ENCODE measurements at regions not wholly inside any gene's neighbourhood (a gene's known extent, or its start where the extent isn't known, plus 50 kb on each side); places are given as distances from the start of the nearest gene placed in this dataset.

DNA sequence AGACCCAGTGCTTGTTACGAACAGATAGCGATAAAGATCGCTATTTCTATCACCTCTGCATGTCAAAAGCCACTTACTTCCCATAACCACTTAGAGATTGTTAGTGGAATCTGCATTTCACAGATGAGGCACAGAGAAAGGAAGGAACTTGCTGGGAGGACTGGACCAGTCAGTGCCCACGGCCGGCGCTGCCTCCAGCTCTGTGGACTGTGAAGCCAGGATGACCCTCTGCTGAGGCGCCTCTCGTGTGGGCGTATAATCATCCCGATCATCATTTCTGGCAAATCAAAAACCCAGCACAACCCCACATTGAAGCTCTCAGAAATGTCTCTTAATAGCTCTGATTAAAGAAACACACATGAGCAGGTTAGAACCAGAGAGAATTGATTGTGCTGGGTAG is 61.5 kb upstream of the ADRA2C start:
- no peak for DNase-seq (ENCODE audit: low read depth in 2 of 2)

- DNase-seq (ENCODE audit: low read depth in 2 of 2): no peak
Measured at GRCh38 chr4:3703677-3704521, 62.3 kb upstream of the ADRA2C start.

DNA sequence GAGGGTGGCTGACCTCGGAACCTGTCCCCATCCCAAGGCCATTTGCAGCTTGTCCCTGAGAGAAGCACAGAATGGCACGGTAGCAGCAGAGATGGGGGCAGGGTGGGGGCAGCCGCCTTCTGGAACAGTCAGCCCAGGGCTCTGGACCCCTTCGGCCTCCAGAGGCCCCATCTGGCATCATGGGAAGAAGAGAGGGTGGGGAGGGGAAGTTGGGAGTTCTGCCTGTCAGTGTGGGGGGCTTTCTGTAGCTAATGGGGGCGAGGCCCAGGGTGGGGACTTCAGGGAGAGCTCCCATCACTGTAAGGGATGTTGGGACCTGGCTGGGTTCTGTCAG is 62.9 kb upstream of the ADRA2C start:
- no peak for DNase-seq (ENCODE audit: low read depth in 2 of 2)

- DNase-seq (ENCODE audit: low read depth in 2 of 2): no peak
Measured at GRCh38 chr4:3702561-3703221, 63.5 kb upstream of the ADRA2C start.

DNA sequence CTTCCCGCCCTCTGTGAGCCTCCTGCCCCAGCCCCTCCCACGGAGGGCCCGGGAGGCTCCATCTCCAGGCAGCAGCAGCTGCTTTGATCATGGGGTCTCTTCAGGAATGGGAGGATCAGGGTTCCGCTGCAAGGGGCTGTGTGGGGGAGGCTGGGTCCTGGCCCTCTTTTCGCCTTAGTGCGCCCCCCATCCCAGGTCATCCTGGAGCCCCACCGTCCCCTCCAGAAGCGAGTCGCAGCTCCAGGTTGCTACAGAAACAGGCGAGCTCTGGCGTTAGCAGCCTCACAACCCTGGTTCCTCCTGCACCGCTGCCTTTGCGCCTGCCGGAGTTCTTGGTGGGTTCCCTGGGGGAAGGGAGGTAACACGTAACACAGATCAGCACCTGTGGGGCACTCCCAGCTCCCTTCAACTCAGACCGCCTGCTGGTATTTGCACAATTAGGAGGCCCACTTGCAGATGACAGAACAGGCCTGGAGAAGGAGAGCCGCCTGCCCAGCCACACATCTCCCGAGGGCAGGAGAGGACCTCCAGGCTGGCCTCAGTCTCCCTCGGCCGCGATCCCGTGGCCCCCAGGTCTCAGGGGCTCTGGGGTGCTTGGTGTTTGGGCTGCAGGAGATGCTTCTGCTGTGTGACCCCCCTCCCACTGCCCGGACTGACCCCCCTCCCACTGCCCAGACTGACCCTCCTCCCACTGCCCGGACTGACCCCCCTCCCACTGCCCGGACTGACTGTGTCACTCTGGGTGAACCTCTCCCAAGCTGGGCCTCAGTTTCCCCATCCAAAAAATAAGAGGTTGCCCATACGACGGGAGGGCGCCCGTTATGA is 64.2 kb upstream of the ADRA2C start:
- no peak for DNase-seq (ENCODE audit: low read depth in 2 of 2)

DNA sequence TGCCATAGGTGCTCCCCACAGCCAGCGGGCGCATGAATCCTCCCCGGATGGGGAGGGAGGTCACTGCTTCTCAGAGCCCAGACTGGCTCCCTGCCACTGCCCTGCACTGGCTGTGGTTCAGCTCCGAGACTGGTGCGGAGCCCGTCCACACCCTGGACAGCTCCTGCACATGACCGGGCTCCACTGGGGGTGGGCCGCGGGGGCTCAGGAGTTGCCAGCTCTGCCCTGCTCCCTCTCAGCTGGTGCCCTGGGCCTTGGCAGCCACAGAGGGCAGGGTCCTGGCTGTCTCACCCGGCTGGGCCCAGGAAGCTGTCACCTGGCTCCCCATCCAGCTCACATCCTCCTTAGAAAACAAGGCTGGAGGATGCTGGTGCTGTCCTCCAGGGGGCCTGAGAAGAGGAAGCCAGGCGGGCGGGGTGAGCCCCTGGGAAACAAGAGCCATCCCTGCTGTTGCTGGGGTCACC is 64.9 kb upstream of the ADRA2C start:
- DNase-seq (ENCODE audit: low read depth in 2 of 2): no peak

DNA sequence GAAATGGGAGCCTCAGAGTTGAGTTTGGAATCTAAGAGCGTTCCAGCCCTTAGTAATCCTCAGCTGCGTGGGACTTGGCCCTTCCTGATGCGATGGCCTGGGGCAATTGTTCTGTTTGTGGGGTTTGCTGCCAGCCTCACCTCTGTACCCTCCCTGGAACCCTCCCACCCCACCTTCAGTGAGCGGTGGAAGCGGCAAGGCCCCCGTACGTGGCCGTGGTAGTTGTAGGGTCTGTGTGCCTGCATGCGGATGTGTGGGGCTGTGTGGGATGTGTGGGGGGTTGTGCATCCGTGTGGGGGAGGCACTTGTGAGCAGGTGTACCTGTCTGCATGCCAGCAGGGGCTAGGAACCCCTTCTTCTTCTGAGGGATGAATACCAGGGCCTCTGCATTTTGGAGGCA is 65.4 kb upstream of the ADRA2C start:
- DNase-seq (ENCODE audit: low read depth in 2 of 2): no peak

- no peak for DNase-seq (ENCODE audit: low read depth in 2 of 2)
Measured at GRCh38 chr4:3700223-3700622, 66.0 kb upstream of the ADRA2C start.

DNA sequence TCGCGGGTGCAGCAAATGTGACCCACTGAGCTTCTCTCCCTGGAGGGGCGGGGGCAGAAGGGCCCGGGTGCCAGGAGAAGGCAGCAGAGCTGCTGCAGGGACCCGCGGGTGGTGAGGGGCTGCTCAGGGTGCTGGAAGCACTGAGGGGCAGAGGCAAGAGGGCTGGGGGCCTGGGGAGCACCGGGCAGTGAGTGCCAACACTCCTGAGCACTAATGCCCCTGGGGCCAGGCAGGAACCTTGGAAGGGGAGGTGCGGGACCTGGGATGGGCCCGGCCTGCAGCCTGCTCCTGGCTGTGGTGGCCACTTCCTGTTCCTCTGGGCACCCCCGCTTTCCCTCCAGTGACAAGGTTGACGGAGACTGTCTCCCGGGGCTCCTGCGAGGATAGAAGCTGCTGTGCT is 66.5 kb upstream of the ADRA2C start:
- no peak for DNase-seq (ENCODE audit: low read depth in 2 of 2)

GRCh38 chr4:3699261-3699660 is 66.9 kb upstream of the ADRA2C start:
- no peak for DNase-seq (ENCODE audit: low read depth in 2 of 2)

GRCh38 chr4:3697033-3697432 is 69.2 kb upstream of the ADRA2C start:
- DNase-seq (ENCODE audit: low read depth in 2 of 2): no peak

DNA sequence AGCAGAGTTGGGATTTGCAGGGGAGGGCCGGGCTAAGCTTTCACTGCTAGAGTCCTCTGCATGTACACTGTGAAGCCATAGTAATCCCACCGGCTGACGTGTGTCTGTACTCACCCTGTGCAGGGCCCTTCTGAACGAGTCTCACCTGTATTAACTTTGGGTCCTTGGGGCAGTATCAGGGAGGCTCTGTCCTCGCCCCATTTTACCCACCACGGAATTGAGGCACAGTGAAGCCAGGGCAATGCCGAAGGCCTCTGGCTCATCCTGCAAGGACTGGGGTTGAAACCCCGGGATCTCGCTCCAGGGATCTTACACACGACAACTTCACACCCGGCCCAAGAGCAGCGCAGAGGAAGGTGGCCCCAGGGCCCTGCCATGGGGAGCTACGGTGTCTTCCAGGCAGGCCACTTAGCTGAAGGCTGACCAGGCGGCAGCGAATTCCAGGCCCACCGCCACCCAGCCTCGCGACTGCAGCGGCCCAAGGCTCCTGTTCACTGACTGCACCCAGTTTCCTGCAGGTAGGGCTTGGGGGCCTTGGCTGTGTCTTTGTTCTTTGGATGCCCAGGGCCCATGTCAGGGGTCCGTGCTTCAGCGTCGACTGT is 75.5 kb upstream of the ADRA2C start:
- no peak for DNase-seq (ENCODE audit: low read depth in 2 of 2)

DNA sequence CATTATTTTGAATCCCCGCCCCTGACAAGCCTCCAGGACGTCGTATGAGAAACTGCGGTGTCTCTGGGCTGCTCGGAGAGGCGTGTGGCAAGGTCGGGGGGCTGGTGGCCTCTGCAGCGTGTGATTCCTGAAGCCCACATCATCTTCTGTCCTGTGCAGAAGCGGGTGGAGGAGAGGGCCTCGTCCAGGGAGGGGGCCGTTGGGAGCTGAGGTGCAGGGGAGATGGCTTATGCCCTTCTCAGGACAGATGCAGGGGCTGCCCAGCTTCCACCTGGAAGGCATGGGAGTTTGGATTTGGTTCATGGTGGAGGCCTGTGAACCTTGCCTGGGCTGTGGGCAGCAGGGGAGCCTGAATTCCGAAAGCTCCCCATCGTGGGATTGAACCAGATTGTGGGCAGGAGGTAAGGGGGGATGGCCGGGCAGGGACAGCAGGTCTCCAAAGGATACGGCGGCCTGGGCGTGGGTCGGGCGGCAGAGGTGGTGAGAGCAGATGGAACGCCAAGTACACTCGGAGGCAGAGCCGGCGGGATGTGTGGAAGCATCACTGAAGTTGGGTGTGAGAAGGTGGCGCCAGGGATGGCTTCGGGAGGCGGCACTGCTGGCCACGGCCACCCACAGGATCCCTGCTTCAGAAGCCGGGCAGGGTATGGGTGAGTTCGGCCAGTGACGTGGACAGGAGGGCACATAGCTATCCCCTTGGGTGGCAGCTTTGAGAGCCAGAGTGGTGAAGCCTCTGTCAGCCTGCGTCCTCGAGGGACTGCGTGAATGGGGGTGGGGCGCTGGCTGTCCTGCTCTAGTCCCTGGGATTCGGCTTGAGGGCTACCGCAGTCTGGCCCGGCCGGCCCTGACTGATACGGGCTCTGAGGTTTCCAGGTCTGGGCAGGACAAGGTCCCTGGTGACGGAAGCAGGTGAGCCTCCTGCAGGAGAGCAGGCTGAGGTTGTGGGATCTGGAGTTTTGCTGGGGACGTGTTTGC is 76.3 kb upstream of the ADRA2C start:
- DNase-seq (ENCODE audit: low read depth in 2 of 2): no peak

DNA sequence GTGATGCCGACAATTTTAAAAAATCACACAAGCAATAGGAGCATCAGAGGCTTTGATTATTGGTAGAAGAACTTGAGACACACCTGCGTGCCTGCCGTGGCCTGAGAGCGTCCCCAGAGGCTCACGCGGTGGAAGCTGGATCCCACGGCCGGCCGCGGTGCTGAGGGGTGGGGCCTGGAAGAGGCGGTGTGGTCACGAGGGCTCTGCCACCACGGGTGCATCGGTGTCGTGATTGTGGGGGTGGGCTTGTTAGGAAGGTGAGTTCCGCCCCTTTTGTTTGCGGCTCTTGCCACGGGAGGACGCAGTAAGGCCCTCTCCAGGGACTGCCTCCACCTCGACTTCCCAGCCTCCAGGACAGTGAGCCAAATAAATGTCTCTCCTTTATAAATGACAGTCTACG is 77.2 kb upstream of the ADRA2C start:
- DNase-seq (ENCODE audit: low read depth in 2 of 2): no peak

- DNase-seq (ENCODE audit: low read depth in 2 of 2): no peak
Measured at GRCh38 chr4:3688018-3688998, 77.9 kb upstream of the ADRA2C start.

- no peak for DNase-seq (ENCODE audit: low read depth in 2 of 2)
Measured at GRCh38 chr4:3687538-3687937, 78.6 kb upstream of the ADRA2C start.

- DNase-seq (ENCODE audit: low read depth in 2 of 2): no peak
Measured at GRCh38 chr4:3686753-3687152, 79.4 kb upstream of the ADRA2C start.

- no peak for DNase-seq (ENCODE audit: low read depth in 2 of 2)
Measured at GRCh38 chr4:3685081-3685645, 81.0 kb upstream of the ADRA2C start.

DNA sequence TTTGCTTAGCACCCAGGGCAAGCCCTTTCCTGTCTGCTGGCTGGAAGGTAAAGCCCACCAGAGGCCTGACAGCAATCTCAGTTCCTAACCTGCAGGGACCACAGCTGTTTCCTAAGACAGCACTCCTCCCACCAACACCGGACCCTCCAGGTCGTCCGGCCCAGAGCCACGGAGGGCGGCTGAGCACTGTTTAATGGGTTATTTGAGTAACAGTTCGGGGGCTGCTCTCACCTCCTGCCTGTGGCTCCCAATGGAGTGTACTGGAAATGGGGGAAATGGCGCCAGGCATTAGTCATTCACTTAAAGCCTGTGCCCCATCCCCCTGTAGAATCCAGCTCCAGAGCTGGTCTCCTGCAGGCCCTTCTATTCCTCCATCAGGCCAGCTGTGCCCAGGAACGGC is 81.6 kb upstream of the ADRA2C start:
- no peak for DNase-seq (ENCODE audit: low read depth in 2 of 2)
